Heart right ventricle (tissue), 16 donors: ENCODE measurements at regions not wholly inside any gene's neighbourhood (a gene's known extent, or its start where the extent isn't known, plus 50 kb on each side); places are given as distances from the start of the nearest gene placed in this dataset.

ENCODE experiments used
- ATAC-seq, 8 donors: fragments of 200-7000 bp; cut with Tn5 transposase; one replicate each; pipeline ENCODE4 v1.9.1; 2020; ENCODE audit warnings: mild to moderate bottlenecking in 8 of 8, moderate library complexity in 8 of 8, moderate number of reproducible peaks in 1 of 8
- DNase-seq, 2 donors: peaks; one replicate each; pipeline ENCODE4 v3.0.0-alpha.2; 2020
- H3K27ac ChIP-seq, 10 donors: fragments of 200-600 bp; sonication (generic) in 2 of 10; one replicate each; pipeline versions ENCODE4 v1.5.0 to v1.8.0; 2020 to 2022; ENCODE audit warnings: mild to moderate bottlenecking in 3 of 10
- H3K27me3 ChIP-seq, 7 donors: fragments of 200-600 bp; one replicate each; pipeline ENCODE4 v1.8.0; 2021 to 2022; ENCODE audit warnings: mild to moderate bottlenecking in 2 of 7
- H3K36me3 ChIP-seq, 9 donors: fragments of 200-600 bp; sonication (generic) in 1 of 9; one replicate each; pipeline versions ENCODE4 v1.5.0 to v1.8.0; 2020 to 2022; ENCODE audit warnings: mild to moderate bottlenecking in 2 of 9
- H3K4me1 ChIP-seq, 9 donors: fragments of 200-600 bp; sonication (generic) in 1 of 9; one replicate each; pipeline versions ENCODE4 v1.5.0 to v1.8.0; 2020 to 2022; ENCODE audit warnings: mild to moderate bottlenecking in 4 of 9
- H3K4me3 ChIP-seq, 10 donors: fragments of 200-600 bp; sonication (generic) in 2 of 10; one replicate each; pipeline versions ENCODE4 v1.5.0 to v1.8.0; 2020 to 2022; ENCODE audit warnings: mild to moderate bottlenecking in 7 of 10, moderate library complexity in 2 of 10
- H3K9me3 ChIP-seq, 11 donors: fragments of 200-600 bp in 10 of 11; sonication (generic) in 2 of 11; one replicate each; pipeline versions ENCODE4 v1.5.0 to v1.8.0; 2013 to 2022; ENCODE audit warnings: mild to moderate bottlenecking in 2 of 11, control low read depth in 1 of 11, moderate library complexity in 1 of 11
- CTCF ChIP-seq, 9 donors: fragments of 200-600 bp; sonication (generic) in 2 of 9; IDR thresholded peaks; one replicate each; pipeline versions ENCODE4 v1.5.0 to v1.8.0; 2021 to 2022; ENCODE audit warnings: antibody characterized with exemption in 9 of 9, mild to moderate bottlenecking in 5 of 9, moderate library complexity in 1 of 9
- WGBS, 2 donors: extraction: QIAGEN DNeasy Blood & Tissue Kit; methylation state at CpG; one replicate each; pipeline ENCODE4 v1.1.7; 2013; ENCODE audit warnings: inconsistent platforms in 1 of 2; 5-methylcytosine and 5-hydroxymethylcytosine counted together
- intact Hi-C, 10 donors: fragments of 100-400 bp; cut with DNase I; formaldehyde crosslinking; loops; one replicate each; pipeline versions ENCODE4 v1.11.1 to v1.14.2; 2022
- donor health status: Arrhythmogenic right ventricular cardiomyopathy.
- donor health status: ischemic (EF 13 %, LVEDD 7.1; RV severe dilation, severe dysfunction).
- donor health status: healthy with polysubstance abuse.
- donor health status: DM: no; HTN: yes; CAD: no.
- donor health status: DM: no; HTN: no; CAD: no.
- donor health status: ischemic (EF 25% LVEDD 6.9; RV normal size, moderate dysfunction).
- donor health status: ischemic (EF 25% LVEDD 5.7; RV mildly dilated, moderate dysfunction).
- donor health status: healthy.
- donor health status: DM: yes; HTN: yes; CAD: no.
- donor health status: Ischemic cardiomyopathy.
- donor health status: ischemic (EF 35%, LVEDD 5.7; RV mildly dilated, moderate dysfunction).
- donor health status: nonischemic (EF 11% LVEDD 7.7; RV severe dilation, severe dysfunction).
- donor health status: DM: yes; HTN: yes; CAD: no.
- donor health status: PGD.
- donor health status: ischemic (EF 29% LVEDD 5.4; RV normal size, mild dysfunction).
- donor health status: nonischemic (EF 23%, LVEDD 6.1; RV moderate dilation, normal function).

- TF ChIP-seq CTCF (IDR thresholded peaks at IDR 0.05), result no peak
- DNase-seq, result no peak
- intact Hi-C loops, result no loop called here
- Histone ChIP-seq H3K9me3 (peaks cover 0 to 6% (median 0%) of the 10 kb centered on the region in 11 donors), H3K36me3 (no peaks in the 10 kb centered on the region), H3K27ac (no peak overlapping the region), H3K4me1 (peaks cover 0 to 4% (median 0%) of the 10 kb centered on the region in 9 donors), H3K27me3 (no peaks in the 10 kb centered on the region), H3K4me3 (no peak overlapping the region)
- WGBS, 2 donors, result 88 to 96% methylated on average over 5 of the region's 5 CpGs
- no peak for ATAC-seq
Observed at GRCh38 chr4:14065406-14065805, 437.9 kb upstream of the BOD1L1 start.

GRCh38 chr4:14066979-14067378 lies 439.5 kb upstream of the BOD1L1 start:
- Histone ChIP-seq H3K9me3 (peaks cover 0 to 13% (median 0%) of the 10 kb centered on the region in 11 donors), H3K27ac (no peak overlapping the region), H3K27me3 (no peaks in the 10 kb centered on the region), H3K4me1 (peaks cover 0 to 4% (median 0%) of the 10 kb centered on the region in 9 donors), H3K4me3 (no peak overlapping the region), H3K36me3 (no peaks in the 10 kb centered on the region)
- 89 to 94% methylated on average over 1 of the region's 1 CpG for WGBS, 2 donors
- ATAC-seq (no peak), DNase-seq (no peak)
- intact Hi-C loops, result no loop called here
- TF ChIP-seq CTCF (IDR thresholded peaks at IDR 0.05), result no peak

GRCh38 chr4:14069886-14070285 lies 442.4 kb upstream of the BOD1L1 start:
- Histone ChIP-seq H3K9me3 (peaks cover 0 to 31% (median 7%) of the 10 kb centered on the region in 11 donors), H3K4me1 (peaks cover 0 to 4% (median 0%) of the 10 kb centered on the region in 9 donors), H3K4me3 (no peak overlapping the region), H3K27ac (no peak overlapping the region), H3K27me3 (no peaks in the 10 kb centered on the region), H3K36me3 (no peaks in the 10 kb centered on the region)
- no peak for TF ChIP-seq CTCF (IDR thresholded peaks at IDR 0.05)
- DNase-seq (no peak), ATAC-seq (no peak)
- 62 to 67% methylated on average over 4 of the region's 4 CpGs for WGBS, 2 donors
- intact Hi-C loops, result no loop called here

- WGBS, 2 donors, result 45 to 61% methylated on average over 5 of the region's 5 CpGs
- no peak overlapping the region for H3K27ac ChIP-seq
Observed at GRCh38 chr4:14070289-14070880, 442.9 kb upstream of the BOD1L1 start.

More at GRCh38 chr4:14070289-14070880, 442.9 kb upstream of the BOD1L1 start:
- Histone ChIP-seq H3K36me3 (no peaks in the 10 kb centered on the region), H3K27me3 (no peaks in the 10 kb centered on the region), H3K4me3 (no peak overlapping the region), H3K4me1 (peaks cover 0 to 4% (median 0%) of the 10 kb centered on the region in 9 donors), H3K9me3 (peaks cover 0 to 31% (median 7%) of the 10 kb centered on the region in 11 donors)
- ATAC-seq, result no peak
- intact Hi-C loops, result no loop called here
- DNase-seq, result no peak
- TF ChIP-seq CTCF (IDR thresholded peaks at IDR 0.05), result no peak
